H1 (cell line): ENCODE measurements at regions not wholly inside any gene's neighbourhood (a gene's known extent, or its start where the extent isn't known, plus 50 kb on each side); places are given as distances from the start of the nearest gene placed in this dataset.

Source experiments
- GTF2F1 ChIP-seq: IDR thresholded peaks from 2 replicates; pipeline ENCODE4 v1.6.1; 2012; ENCODE audit warnings: low read depth, low read length, improper control_type of control experiment, borderline replicate concordance
- HDAC2 ChIP-seq, 2 experiments: fragments of 300-600 bp in 1 of 2; sonication (generic) in 1 of 2; IDR thresholded peaks; 2 replicates each; pipeline ENCODE4 v1.6.1; 2011 to 2012; ENCODE audit warnings: low read depth in 2 of 2, low read length in 2 of 2, mild to moderate bottlenecking in 2 of 2, moderate library complexity in 2 of 2, borderline replicate concordance in 1 of 2, inconsistent platforms in 1 of 2
- JUN ChIP-seq: IDR thresholded peaks from 2 replicates; pipeline ENCODE4 v1.6.1; 2011; ENCODE audit warnings: low read depth, mild to moderate bottlenecking, improper control_type of control experiment, low read length
- NANOG ChIP-seq: IDR thresholded peaks from 2 replicates; pipeline ENCODE4 v1.6.1; 2011; ENCODE audit warnings: low read length, low read depth, mild to moderate bottlenecking, inconsistent platforms; ENCODE audit not compliant: insufficient read depth, poor library complexity, severe bottlenecking
- RXRA ChIP-seq: IDR thresholded peaks from 2 replicates; pipeline ENCODE4 v1.6.1; 2011; ENCODE audit warnings: low read depth, mild to moderate bottlenecking, low read length, moderate library complexity; ENCODE audit not compliant: insufficient read depth
- TF ChIP-seq, protein P1 (sequence below): fragments of 300-600 bp; sonication (generic); IDR thresholded peaks from 2 replicates; pipeline ENCODE4 v1.7.1; 2012; ENCODE audit warnings: low read length, moderate library complexity, mild to moderate bottlenecking, inconsistent platforms; ENCODE audit not compliant: insufficient replicate concordance
- TF ChIP-seq, protein P2 (sequence below): IDR thresholded peaks from 2 replicates; pipeline ENCODE4 v1.6.1; 2011; ENCODE audit warnings: low read length, improper control_type of control experiment

DNA sequence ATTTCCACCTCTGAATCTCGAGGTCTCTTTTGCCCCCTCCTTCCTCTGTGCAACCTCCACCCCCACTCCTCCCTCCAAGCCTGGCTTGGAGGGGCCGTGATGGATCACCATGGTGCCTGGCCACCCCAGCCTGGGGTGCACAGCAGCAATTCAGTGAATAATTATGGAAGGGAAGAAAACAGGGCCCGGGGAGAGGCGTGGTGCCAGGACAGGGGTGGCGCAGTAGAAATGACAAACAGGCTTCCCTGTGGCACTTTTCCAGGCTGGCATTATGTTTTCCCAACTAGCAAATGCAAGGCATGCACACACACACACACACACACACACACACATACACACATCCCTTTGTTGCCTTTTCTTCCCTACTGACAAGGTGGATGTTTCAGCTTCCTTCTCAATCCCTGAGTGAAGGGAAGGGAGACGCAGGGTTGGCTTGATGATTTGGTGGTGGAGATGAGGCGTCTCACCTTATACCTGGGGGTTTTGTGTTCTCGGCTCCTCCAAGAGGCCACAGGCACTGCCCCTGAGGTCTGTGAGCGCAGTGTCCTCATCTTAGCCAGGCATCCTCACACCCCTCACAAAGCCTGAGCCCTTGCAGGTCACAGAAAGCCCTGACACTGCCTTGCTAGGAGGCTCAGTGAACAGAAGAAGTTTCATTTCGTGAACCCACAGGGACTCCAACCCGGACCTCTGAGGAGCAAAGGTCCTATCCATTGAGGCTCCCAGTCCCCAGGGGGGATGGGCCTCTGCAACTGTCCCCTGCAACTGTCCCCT, 215.8 kb downstream of the MATN1 start (continued):
- TF ChIP-seq, protein P1, sequence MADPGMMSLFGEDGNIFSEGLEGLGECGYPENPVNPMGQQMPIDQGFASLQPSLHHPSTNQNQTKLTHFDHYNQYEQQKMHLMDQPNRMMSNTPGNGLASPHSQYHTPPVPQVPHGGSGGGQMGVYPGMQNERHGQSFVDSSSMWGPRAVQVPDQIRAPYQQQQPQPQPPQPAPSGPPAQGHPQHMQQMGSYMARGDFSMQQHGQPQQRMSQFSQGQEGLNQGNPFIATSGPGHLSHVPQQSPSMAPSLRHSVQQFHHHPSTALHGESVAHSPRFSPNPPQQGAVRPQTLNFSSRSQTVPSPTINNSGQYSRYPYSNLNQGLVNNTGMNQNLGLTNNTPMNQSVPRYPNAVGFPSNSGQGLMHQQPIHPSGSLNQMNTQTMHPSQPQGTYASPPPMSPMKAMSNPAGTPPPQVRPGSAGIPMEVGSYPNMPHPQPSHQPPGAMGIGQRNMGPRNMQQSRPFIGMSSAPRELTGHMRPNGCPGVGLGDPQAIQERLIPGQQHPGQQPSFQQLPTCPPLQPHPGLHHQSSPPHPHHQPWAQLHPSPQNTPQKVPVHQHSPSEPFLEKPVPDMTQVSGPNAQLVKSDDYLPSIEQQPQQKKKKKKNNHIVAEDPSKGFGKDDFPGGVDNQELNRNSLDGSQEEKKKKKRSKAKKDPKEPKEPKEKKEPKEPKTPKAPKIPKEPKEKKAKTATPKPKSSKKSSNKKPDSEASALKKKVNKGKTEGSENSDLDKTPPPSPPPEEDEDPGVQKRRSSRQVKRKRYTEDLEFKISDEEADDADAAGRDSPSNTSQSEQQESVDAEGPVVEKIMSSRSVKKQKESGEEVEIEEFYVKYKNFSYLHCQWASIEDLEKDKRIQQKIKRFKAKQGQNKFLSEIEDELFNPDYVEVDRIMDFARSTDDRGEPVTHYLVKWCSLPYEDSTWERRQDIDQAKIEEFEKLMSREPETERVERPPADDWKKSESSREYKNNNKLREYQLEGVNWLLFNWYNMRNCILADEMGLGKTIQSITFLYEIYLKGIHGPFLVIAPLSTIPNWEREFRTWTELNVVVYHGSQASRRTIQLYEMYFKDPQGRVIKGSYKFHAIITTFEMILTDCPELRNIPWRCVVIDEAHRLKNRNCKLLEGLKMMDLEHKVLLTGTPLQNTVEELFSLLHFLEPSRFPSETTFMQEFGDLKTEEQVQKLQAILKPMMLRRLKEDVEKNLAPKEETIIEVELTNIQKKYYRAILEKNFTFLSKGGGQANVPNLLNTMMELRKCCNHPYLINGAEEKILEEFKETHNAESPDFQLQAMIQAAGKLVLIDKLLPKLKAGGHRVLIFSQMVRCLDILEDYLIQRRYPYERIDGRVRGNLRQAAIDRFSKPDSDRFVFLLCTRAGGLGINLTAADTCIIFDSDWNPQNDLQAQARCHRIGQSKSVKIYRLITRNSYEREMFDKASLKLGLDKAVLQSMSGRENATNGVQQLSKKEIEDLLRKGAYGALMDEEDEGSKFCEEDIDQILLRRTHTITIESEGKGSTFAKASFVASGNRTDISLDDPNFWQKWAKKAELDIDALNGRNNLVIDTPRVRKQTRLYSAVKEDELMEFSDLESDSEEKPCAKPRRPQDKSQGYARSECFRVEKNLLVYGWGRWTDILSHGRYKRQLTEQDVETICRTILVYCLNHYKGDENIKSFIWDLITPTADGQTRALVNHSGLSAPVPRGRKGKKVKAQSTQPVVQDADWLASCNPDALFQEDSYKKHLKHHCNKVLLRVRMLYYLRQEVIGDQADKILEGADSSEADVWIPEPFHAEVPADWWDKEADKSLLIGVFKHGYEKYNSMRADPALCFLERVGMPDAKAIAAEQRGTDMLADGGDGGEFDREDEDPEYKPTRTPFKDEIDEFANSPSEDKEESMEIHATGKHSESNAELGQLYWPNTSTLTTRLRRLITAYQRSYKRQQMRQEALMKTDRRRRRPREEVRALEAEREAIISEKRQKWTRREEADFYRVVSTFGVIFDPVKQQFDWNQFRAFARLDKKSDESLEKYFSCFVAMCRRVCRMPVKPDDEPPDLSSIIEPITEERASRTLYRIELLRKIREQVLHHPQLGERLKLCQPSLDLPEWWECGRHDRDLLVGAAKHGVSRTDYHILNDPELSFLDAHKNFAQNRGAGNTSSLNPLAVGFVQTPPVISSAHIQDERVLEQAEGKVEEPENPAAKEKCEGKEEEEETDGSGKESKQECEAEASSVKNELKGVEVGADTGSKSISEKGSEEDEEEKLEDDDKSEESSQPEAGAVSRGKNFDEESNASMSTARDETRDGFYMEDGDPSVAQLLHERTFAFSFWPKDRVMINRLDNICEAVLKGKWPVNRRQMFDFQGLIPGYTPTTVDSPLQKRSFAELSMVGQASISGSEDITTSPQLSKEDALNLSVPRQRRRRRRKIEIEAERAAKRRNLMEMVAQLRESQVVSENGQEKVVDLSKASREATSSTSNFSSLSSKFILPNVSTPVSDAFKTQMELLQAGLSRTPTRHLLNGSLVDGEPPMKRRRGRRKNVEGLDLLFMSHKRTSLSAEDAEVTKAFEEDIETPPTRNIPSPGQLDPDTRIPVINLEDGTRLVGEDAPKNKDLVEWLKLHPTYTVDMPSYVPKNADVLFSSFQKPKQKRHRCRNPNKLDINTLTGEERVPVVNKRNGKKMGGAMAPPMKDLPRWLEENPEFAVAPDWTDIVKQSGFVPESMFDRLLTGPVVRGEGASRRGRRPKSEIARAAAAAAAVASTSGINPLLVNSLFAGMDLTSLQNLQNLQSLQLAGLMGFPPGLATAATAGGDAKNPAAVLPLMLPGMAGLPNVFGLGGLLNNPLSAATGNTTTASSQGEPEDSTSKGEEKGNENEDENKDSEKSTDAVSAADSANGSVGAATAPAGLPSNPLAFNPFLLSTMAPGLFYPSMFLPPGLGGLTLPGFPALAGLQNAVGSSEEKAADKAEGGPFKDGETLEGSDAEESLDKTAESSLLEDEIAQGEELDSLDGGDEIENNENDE = no peak
- TF ChIP-seq JUN (no peak), GTF2F1 (no peak), NANOG (no peak), RXRA (no peak), HDAC2 (IDR thresholded peaks at IDR 0.05; ENCODE audit: borderline replicate concordance in 1 of 2, low read depth in 2 of 2, low read length in 2 of 2) (no peak)
- TF ChIP-seq, protein P2, sequence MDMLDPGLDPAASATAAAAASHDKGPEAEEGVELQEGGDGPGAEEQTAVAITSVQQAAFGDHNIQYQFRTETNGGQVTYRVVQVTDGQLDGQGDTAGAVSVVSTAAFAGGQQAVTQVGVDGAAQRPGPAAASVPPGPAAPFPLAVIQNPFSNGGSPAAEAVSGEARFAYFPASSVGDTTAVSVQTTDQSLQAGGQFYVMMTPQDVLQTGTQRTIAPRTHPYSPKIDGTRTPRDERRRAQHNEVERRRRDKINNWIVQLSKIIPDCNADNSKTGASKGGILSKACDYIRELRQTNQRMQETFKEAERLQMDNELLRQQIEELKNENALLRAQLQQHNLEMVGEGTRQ = no peak
